SK-N-SH (cell line): ENCODE measurements at regions not wholly inside any gene's neighbourhood (a gene's known extent, or its start where the extent isn't known, plus 50 kb on each side); places are given as distances from the start of the nearest gene placed in this dataset.

Source experiments
- CTCF ChIA-PET: fragments of 300-600, 350-600 bp; formaldehyde crosslinking; extraction: SDS; loops from one replicate; lab custom pipeline; 2021; lab: Yijun Ruan, JAX
- POLR2A ChIA-PET: fragments of 350-600 bp; sonication (Branson Sonifier 250); formaldehyde crosslinking; extraction: SDS; loops from one replicate; lab custom pipeline; 2020; ENCODE audit warnings: antibody characterized with exemption, inconsistent platforms; lab: Yijun Ruan, JAX
- DNase-seq: peaks from one replicate; pipeline ENCODE4 v3.0.0; 2012
- H2AFZ ChIP-seq: fragments of 200-600 bp; sonication (generic); 2 replicates; pipeline ENCODE4 v1.8.1; 2016; ENCODE audit warnings: antibody characterized with exemption, mild to moderate bottlenecking, low read depth
- H3F3A ChIP-seq: fragments of 200-600 bp; sonication (generic); replicated peaks from 2 replicates; pipeline ENCODE3; 2016; ENCODE audit warnings: antibody characterized with exemption, mild to moderate bottlenecking; ENCODE audit not compliant: insufficient read depth
- H3K27ac ChIP-seq, 2 experiments: fragments of 200-500 bp in 1 of 2; fragments of 200-600 bp in 1 of 2; sonication (Bioruptor generic) in 1 of 2; sonication (generic), shearing (Covaris generic) in 1 of 2; 2 replicates each; pipeline versions ENCODE4 v1.5.1 to v1.6.1; 2014 to 2016; ENCODE audit warnings: low read depth in 2 of 2, inconsistent platforms in 1 of 2, low read length in 1 of 2, mild to moderate bottlenecking in 1 of 2, mixed read lengths in 1 of 2
- H3K27me3 ChIP-seq: fragments of 200-600 bp; sonication (generic), shearing (Covaris generic); 2 replicates; pipeline ENCODE4 v1.6.1; 2016; ENCODE audit warnings: mixed run types; ENCODE audit not compliant: insufficient read depth
- H3K36me3 ChIP-seq, 2 experiments: fragments of 200-500 bp in 1 of 2; fragments of 200-600 bp in 1 of 2; sonication (Bioruptor generic) in 1 of 2; sonication (generic) in 1 of 2; replicated peaks in 1 of 2; 2 replicates each; pipeline versions ENCODE3 to v1.5.1; 2014 to 2016; ENCODE audit warnings: low read length in 1 of 2, mild to moderate bottlenecking in 1 of 2; ENCODE audit not compliant: insufficient read depth in 2 of 2, control insufficient read depth in 1 of 2
- H3K4me1 ChIP-seq, 2 experiments: fragments of 200-500 bp in 1 of 2; fragments of 200-600 bp in 1 of 2; sonication (Bioruptor generic) in 1 of 2; sonication (generic), shearing (Covaris generic) in 1 of 2; 2 replicates each; pipeline versions ENCODE4 v1.5.1 to v1.6.1; 2014 to 2016; ENCODE audit warnings: low read depth in 1 of 2, low read length in 1 of 2, mixed run types in 1 of 2; ENCODE audit not compliant: insufficient read depth in 2 of 2, control insufficient read depth in 1 of 2
- H3K4me2 ChIP-seq: fragments of 200-600 bp; sonication (generic), shearing (Covaris generic); 2 replicates; pipeline ENCODE4 v1.6.1; 2017; ENCODE audit warnings: mixed run types
- H3K4me3 ChIP-seq, 2 experiments: fragments of 200-500 bp in 1 of 2; fragments of 200-600 bp in 1 of 2; sonication (Bioruptor generic) in 1 of 2; sonication (generic), shearing (Covaris generic) in 1 of 2; 2 replicates each; pipeline versions ENCODE4 v1.5.1 to v1.8.1; 2014 to 2016; ENCODE audit warnings: low read depth in 2 of 2, inconsistent platforms in 1 of 2, low read length in 1 of 2, mild to moderate bottlenecking in 1 of 2, mixed read lengths in 1 of 2, moderate library complexity in 1 of 2
- H3K79me2 ChIP-seq: fragments of 200-600 bp; sonication (generic); 2 replicates; pipeline ENCODE4 v1.8.1; 2017; ENCODE audit warnings: mild to moderate bottlenecking; ENCODE audit not compliant: insufficient read depth
- H3K9ac ChIP-seq: fragments of 200-600 bp; sonication (generic); 2 replicates; pipeline ENCODE4 v1.6.1; 2017; ENCODE audit warnings: mixed run types
- H3K9me2 ChIP-seq: fragments of 200-600 bp; sonication (generic); 2 replicates; pipeline ENCODE4 v1.6.1; 2017; ENCODE audit warnings: mixed run types
- H3K9me3 ChIP-seq: fragments of 200-600 bp; sonication (generic); 2 replicates; pipeline ENCODE4 v1.6.1; 2017; ENCODE audit warnings: mixed run types, mild to moderate bottlenecking, moderate library complexity
- H4K20me1 ChIP-seq: fragments of 200-600 bp; sonication (generic); 2 replicates; pipeline ENCODE4 v1.6.1; 2017; ENCODE audit warnings: mild to moderate bottlenecking, mixed run types; ENCODE audit not compliant: insufficient read depth
- ELF1 ChIP-seq: IDR thresholded peaks from 2 replicates; pipeline ENCODE4 v1.4.0; 2012
- FOSL2 ChIP-seq: IDR thresholded peaks from 2 replicates; pipeline ENCODE4 v1.4.0; 2012; ENCODE audit warnings: low read depth, mild to moderate bottlenecking, moderate library complexity, borderline replicate concordance
- FOXM1 ChIP-seq: IDR thresholded peaks from 2 replicates; pipeline ENCODE4 v1.4.0; 2012; ENCODE audit warnings: low read depth, mild to moderate bottlenecking
- JUND ChIP-seq: IDR thresholded peaks from 2 replicates; pipeline ENCODE4 v1.4.0; 2012
- MEF2A ChIP-seq: IDR thresholded peaks from 2 replicates; pipeline ENCODE4 v1.4.0; 2012; ENCODE audit warnings: low read depth, borderline replicate concordance
- NFIC ChIP-seq: IDR thresholded peaks from 2 replicates; pipeline ENCODE4 v1.4.0; 2012; ENCODE audit warnings: borderline replicate concordance
- POLR2AphosphoS5 ChIP-seq: IDR thresholded peaks from 2 replicates; pipeline ENCODE4 v1.6.1; 2012; ENCODE audit warnings: low read depth, low read length
- RCOR1 ChIP-seq: fragments of 150-350 bp; IDR thresholded peaks from 2 replicates; pipeline ENCODE4 v1.6.1; 2017; ENCODE audit warnings: antibody characterized with exemption, low read length
- RFX5 ChIP-seq: IDR thresholded peaks from 2 replicates; pipeline ENCODE4 v1.6.1; 2012; ENCODE audit warnings: mild to moderate bottlenecking, improper control_type of control experiment, low read length
- SIN3A ChIP-seq: IDR thresholded peaks from 2 replicates; pipeline ENCODE4 v1.6.1; 2012; ENCODE audit warnings: low read depth, mild to moderate bottlenecking, low read length, moderate library complexity, borderline replicate concordance
- SMC3 ChIP-seq: IDR thresholded peaks from 2 replicates; pipeline ENCODE4 v1.6.1; 2012; ENCODE audit warnings: low read depth, low read length, improper control_type of control experiment
- TCF12 ChIP-seq: IDR thresholded peaks from 2 replicates; pipeline ENCODE4 v1.4.0; 2012
- TEAD4 ChIP-seq: IDR thresholded peaks from 2 replicates; pipeline ENCODE4 v1.4.0; 2012; ENCODE audit warnings: mild to moderate bottlenecking, borderline replicate concordance; ENCODE audit not compliant: insufficient read depth
- USF2 ChIP-seq: fragments of 150-350 bp; IDR thresholded peaks from 2 replicates; pipeline ENCODE4 v1.6.1; 2017; ENCODE audit warnings: antibody characterized with exemption, low read length, low read depth, borderline replicate concordance
- YY1 ChIP-seq: IDR thresholded peaks from 2 replicates; pipeline ENCODE4 v1.4.0; 2012; ENCODE audit warnings: low read depth, mild to moderate bottlenecking
- WGBS: methylation state at CpG from one replicate; pipeline ENCODE4 v1.1.6; 2017; ENCODE audit warnings: low lambda C conversion rate; 5-methylcytosine and 5-hydroxymethylcytosine counted together
- TF ChIP-seq, protein P1 (sequence below): IDR thresholded peaks from 2 replicates; pipeline ENCODE4; 2012

DNA sequence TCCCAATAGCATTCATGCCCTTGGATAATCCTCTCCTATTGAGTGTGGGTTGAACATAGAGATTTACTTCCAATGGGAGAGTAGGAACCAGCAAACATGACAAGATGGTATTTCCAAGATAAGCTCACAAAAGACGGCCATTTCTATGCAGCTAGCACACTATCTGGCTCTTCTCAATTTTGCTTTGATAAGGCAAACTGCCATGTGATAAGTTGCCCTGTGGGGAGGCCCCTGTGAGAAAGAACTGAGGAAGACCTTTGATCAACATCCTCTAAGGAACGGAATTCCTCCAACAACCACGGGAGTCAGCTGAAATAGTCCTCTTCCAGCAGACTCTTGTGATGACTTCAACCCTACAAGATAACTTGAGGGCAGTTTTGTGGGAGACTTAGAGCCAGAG lies 211.9 kb upstream of the TRPM3 start:
- CTCF ChIA-PET: no interaction called here

GRCh38 chr9:71331603-71332002 lies 210.2 kb upstream of the TRPM3 start:
- WGBS: 2% methylated on average over 2 of the region's 2 CpGs
- POLR2A ChIA-PET: no interaction called here
- H3K4me2 ChIP-seq: no peak overlapping the region

More for the DNA sequence above, 211.9 kb upstream of the TRPM3 start:
- Histone ChIP-seq H3K79me2 (no peaks in the 10 kb centered on the region), H3F3A (no peaks in the 10 kb centered on the region), H3K27ac (no peak overlapping the region), H3K4me3 (no peak overlapping the region), H3K9me3 (no peaks in the 10 kb centered on the region), H3K4me2 (no peak overlapping the region), H3K36me3 (no peaks in the 10 kb centered on the region), H3K9ac (no peak overlapping the region), H3K9me2 (no peaks in the 10 kb centered on the region), H3K4me1 (no peaks in the 10 kb centered on the region), H2AFZ (no peak overlapping the region), H3K27me3 (peaks cover 7% of the 10 kb centered on the region; the same call in 1 of the 2 replicates), H4K20me1 (no peaks in the 10 kb centered on the region)
- POLR2A ChIA-PET: no interaction called here
- WGBS: 2% methylated on average over 3 of the region's 3 CpGs
- TF ChIP-seq RCOR1 (no peak), TEAD4 (no peak), RFX5 (no peak), TCF12 (no peak), USF2 (no peak), ELF1 (no peak), SIN3A (no peak), MEF2A (no peak), FOSL2 (no peak)
- no peak for DNase-seq

More at GRCh38 chr9:71331603-71332002, 210.2 kb upstream of the TRPM3 start:
- Histone ChIP-seq H3K9me2 (no peaks in the 10 kb centered on the region), H3K9me3 (no peaks in the 10 kb centered on the region), H3K27ac (no peak overlapping the region), H3K36me3 (no peaks in the 10 kb centered on the region), H3K27me3 (peaks cover 7% of the 10 kb centered on the region; the same call in 1 of the 2 replicates), H4K20me1 (no peaks in the 10 kb centered on the region), H3K79me2 (no peaks in the 10 kb centered on the region), H3F3A (no peaks in the 10 kb centered on the region), H3K9ac (no peak overlapping the region), H2AFZ (no peak overlapping the region), H3K4me1 (no peaks in the 10 kb centered on the region), H3K4me3 (no peak overlapping the region)
- TF ChIP-seq, protein P1, sequence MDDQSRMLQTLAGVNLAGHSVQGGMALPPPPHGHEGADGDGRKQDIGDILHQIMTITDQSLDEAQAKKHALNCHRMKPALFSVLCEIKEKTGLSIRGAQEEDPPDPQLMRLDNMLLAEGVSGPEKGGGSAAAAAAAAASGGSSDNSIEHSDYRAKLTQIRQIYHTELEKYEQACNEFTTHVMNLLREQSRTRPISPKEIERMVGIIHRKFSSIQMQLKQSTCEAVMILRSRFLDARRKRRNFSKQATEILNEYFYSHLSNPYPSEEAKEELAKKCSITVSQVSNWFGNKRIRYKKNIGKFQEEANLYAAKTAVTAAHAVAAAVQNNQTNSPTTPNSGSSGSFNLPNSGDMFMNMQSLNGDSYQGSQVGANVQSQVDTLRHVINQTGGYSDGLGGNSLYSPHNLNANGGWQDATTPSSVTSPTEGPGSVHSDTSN: no peak
- TF ChIP-seq SMC3: no peak
- no peak for TF ChIP-seq POLR2AphosphoS5
- no peak for TF ChIP-seq JUND
- no peak for TF ChIP-seq NFIC
- no peak for TF ChIP-seq USF2
- TF ChIP-seq FOXM1: no peak
- TF ChIP-seq FOSL2: no peak
- TF ChIP-seq TEAD4: no peak
- TF ChIP-seq YY1: no peak
- CTCF ChIA-PET: no interaction called here
- no peak for DNase-seq
